ENCODE measurements at regions not wholly inside any gene's neighbourhood (a gene's known extent, or its start where the extent isn't known, plus 50 kb on each side); places are given as distances from the start of the nearest gene placed in this dataset.

- DNase-seq (ENCODE audit: low spot score): peak; percentile 2
Measured at GRCh38 chr11:116698080-116698479, 74.7 kb downstream of the BUD13 start.

GRCh38 chr11:116697639-116698038 lies 75.1 kb downstream of the BUD13 start:
- no peak for DNase-seq (ENCODE audit: low spot score)

- no peak for DNase-seq (ENCODE audit: low spot score)
Measured at GRCh38 chr11:116697011-116697410, 75.8 kb downstream of the BUD13 start.

GRCh38 chr11:116696381-116696941 lies 76.3 kb downstream of the BUD13 start:
- DNase-seq (ENCODE audit: low spot score): peak; percentile 74

GRCh38 chr11:116695657-116696254 lies 77.0 kb downstream of the BUD13 start:
- no peak for DNase-seq (ENCODE audit: low spot score)

GRCh38 chr11:116694815-116695590 lies 77.8 kb downstream of the BUD13 start:
- peak; percentile 67 for DNase-seq (ENCODE audit: low spot score)

GRCh38 chr11:116694349-116694725 lies 78.5 kb downstream of the BUD13 start:
- peak; percentile 43 for DNase-seq (ENCODE audit: low spot score)

- DNase-seq (ENCODE audit: low spot score): peak; percentile 81
Measured at GRCh38 chr11:116693593-116694348, 79.0 kb downstream of the BUD13 start.

GRCh38 chr11:116693102-116693570 lies 79.7 kb downstream of the BUD13 start:
- DNase-seq (ENCODE audit: low spot score): peak; percentile 86

- peak; percentile 78 for DNase-seq (ENCODE audit: low spot score)
Measured at GRCh38 chr11:116692318-116693101, 80.3 kb downstream of the BUD13 start.

GRCh38 chr11:116691771-116692177 lies 81.0 kb downstream of the BUD13 start:
- peak; percentile 89 for DNase-seq (ENCODE audit: low spot score)

GRCh38 chr11:116690611-116691010 lies 82.2 kb downstream of the BUD13 start:
- no peak for DNase-seq (ENCODE audit: low spot score)

- no peak for DNase-seq (ENCODE audit: low spot score)
Measured at GRCh38 chr11:116689413-116690127, 83.2 kb downstream of the BUD13 start.

GRCh38 chr11:116688202-116688540 lies 84.6 kb downstream of the BUD13 start:
- no peak for DNase-seq (ENCODE audit: low spot score)

GRCh38 chr11:116687458-116688201 lies 85.2 kb downstream of the BUD13 start:
- DNase-seq (ENCODE audit: low spot score): peak; percentile 57

GRCh38 chr11:116686866-116687265 lies 85.9 kb downstream of the BUD13 start:
- DNase-seq (ENCODE audit: low spot score): no peak

GRCh38 chr11:116683982-116684381 lies 88.8 kb downstream of the BUD13 start:
- DNase-seq (ENCODE audit: low spot score): no peak

GRCh38 chr11:116680349-116681125 lies 92.2 kb downstream of the BUD13 start:
- DNase-seq (ENCODE audit: low spot score): no peak

- no peak for DNase-seq (ENCODE audit: low spot score)
Measured at GRCh38 chr11:116678887-116679286, 93.9 kb downstream of the BUD13 start.
